Prostate gland (tissue), 2 donors: ENCODE measurements at regions not wholly inside any gene's neighbourhood (a gene's known extent, or its start where the extent isn't known, plus 50 kb on each side); places are given as distances from the start of the nearest gene placed in this dataset.

Experiments used
- CTCF ChIP-seq, 4 experiments: fragments of 200-600 bp in 2 of 4; fragments of 450-650 bp in 2 of 4; sonication (generic) in 2 of 4; IDR thresholded peaks; 1 replicate in 3 of 4; 2 replicates in 1 of 4; pipeline ENCODE4 v1.5.1; 2016 to 2019; ENCODE audit warnings: antibody characterized with exemption in 4 of 4, mild to moderate bottlenecking in 2 of 4, moderate library complexity in 2 of 4
- POLR2A ChIP-seq: fragments of 450-650 bp; IDR thresholded peaks from one replicate; pipeline ENCODE4 v1.6.1; 2016; ENCODE audit warnings: antibody characterized with exemption, mild to moderate bottlenecking

- no peak for TF ChIP-seq CTCF (IDR thresholded peaks at IDR 0.05)
- no peak for TF ChIP-seq POLR2A
Measured at GRCh38 chr20:19893356-19893755, 123.8 kb upstream of the NAA20 start.
